ENCODE measurements at regions not wholly inside any gene's neighbourhood (a gene's known extent, or its start where the extent isn't known, plus 50 kb on each side); places are given as distances from the start of the nearest gene placed in this dataset.

GRCh38 chr5:164355267-164355830, 849.9 kb downstream of the MAT2B start:
- Histone ChIP-seq H2AFZ (ENCODE audit: control insufficient read depth, low read depth, low read length) (no peak overlapping the region), H4K20me1 (ENCODE audit: control insufficient read depth, insufficient read depth) (no peaks in the 10 kb centered on the region), H3K36me3 (ENCODE audit: control insufficient read depth in 2 of 2, insufficient read depth in 2 of 2, low read length in 1 of 2) (no peaks in the 10 kb centered on the region), H3K4me3 (no peak overlapping the region), H3K9ac (ENCODE audit: control insufficient read depth, insufficient read depth, low read length) (no peak overlapping the region), H3K79me2 (ENCODE audit: control insufficient read depth, insufficient read depth, low read length) (no peaks in the 10 kb centered on the region), H3K4me2 (ENCODE audit: control insufficient read depth, insufficient read depth) (no peak overlapping the region), H3K9me3 (replicated peaks; ENCODE audit: control insufficient read depth, insufficient read depth, low read length) (no peaks in the 10 kb centered on the region), H3K27me3 (replicated peaks in 1 of 2; ENCODE audit: control insufficient read depth in 2 of 2, insufficient read depth in 2 of 2, low read length in 1 of 2) (no peaks in the 10 kb centered on the region), H3K27ac (ENCODE audit: control insufficient read depth, insufficient read depth) (no peak overlapping the region), H3K4me1 (ENCODE audit: control insufficient read depth, insufficient read depth, low read length) (no peaks in the 10 kb centered on the region)
- in situ Hi-C loops (cut with MboI) (no loop called here), intact Hi-C loops (cut with micrococcal nuclease; ENCODE audit: unreplicated experiment) (no loop called here)
- ChIA-PET CTCF (interaction anchor here (0.7 to 2.1 kb wide), 5 partner anchors 9 to 851 kb away, joined by 3 to 7 read pairs (median 3); no protein-coding TSS in a partner anchor), SMC1A (ENCODE audit: uncharacterized antibody, unreplicated experiment) (interaction anchor here (0.7 to 8.7 kb wide), 7 partner anchors 9 to 149 kb away, joined by 3 to 98 read pairs (median 3); no protein-coding TSS in a partner anchor), POLR2A (interaction anchor here (0.9 to 1.2 kb wide), 3 partner anchors 11 to 17 kb away, joined by 3 to 4 read pairs (median 3); no protein-coding TSS in a partner anchor), RAD21 (ENCODE audit: unreplicated experiment) (interaction anchor here (1.2 to 2.3 kb wide), 2 partner anchors 9 to 17 kb away, joined by 3 to 13 read pairs; no protein-coding TSS in a partner anchor)
- BruUV-seq (replicated peaks), result no TSS peak
- FAIRE-seq, result no peak
- no peak for ATAC-seq
- WGBS (ENCODE audit: insufficient coverage, insufficient replicate concordance, low lambda C conversion rate, missing lambda C conversion rate), result 62% methylated on average over 3 of the region's 3 CpGs
- DNase-seq (ENCODE audit: low read depth, low spot score), result no peak
- TF ChIP-seq BRCA1 (IDR thresholded peaks at IDR 0.05; ENCODE audit: low read depth, low read length) (no peak), JUND (IDR thresholded peaks at IDR 0.05; ENCODE audit: low read depth, low read length) (no peak), NRF1 (conservative IDR thresholded peaks at IDR 0.05; ENCODE audit: low read depth, low read length) (no peak)

GRCh38 chr5:164356790-164357189, 851.4 kb downstream of the MAT2B start:
- in situ Hi-C loops (cut with MboI) (no loop called here), intact Hi-C loops (cut with micrococcal nuclease; ENCODE audit: unreplicated experiment) (no loop called here)
- WGBS (ENCODE audit: insufficient coverage, insufficient replicate concordance, low lambda C conversion rate, missing lambda C conversion rate), result 73% methylated on average over 4 of the region's 4 CpGs
- no TSS peak for BruUV-seq (replicated peaks)
- no peaks in the 10 kb centered on the region for H3K27me3 ChIP-seq (replicated peaks in 1 of 2; ENCODE audit: control insufficient read depth in 2 of 2, insufficient read depth in 2 of 2, low read length in 1 of 2)
- SMC1A ChIA-PET (ENCODE audit: uncharacterized antibody, unreplicated experiment), result interaction anchor here (0.7 to 6.7 kb wide), 10 partner anchors 10 to 59 kb away, joined by 3 to 128 read pairs (median 4); no protein-coding TSS in a partner anchor
- H3K27ac ChIP-seq (ENCODE audit: control insufficient read depth, insufficient read depth), result no peak overlapping the region
- H3K4me2 ChIP-seq (ENCODE audit: control insufficient read depth, insufficient read depth), result no peak overlapping the region
- no peaks in the 10 kb centered on the region for H3K79me2 ChIP-seq (ENCODE audit: control insufficient read depth, insufficient read depth, low read length)
- POLR2A ChIA-PET, result interaction anchor here (0.5 to 3.7 kb wide), 3 partner anchors 9 to 13 kb away, joined by 3 to 19 read pairs (median 3); no protein-coding TSS in a partner anchor
- no peak overlapping the region for H3K4me3 ChIP-seq
- H3K9ac ChIP-seq (ENCODE audit: control insufficient read depth, insufficient read depth, low read length), result no peak overlapping the region
- no peaks in the 10 kb centered on the region for H3K36me3 ChIP-seq (ENCODE audit: control insufficient read depth in 2 of 2, insufficient read depth in 2 of 2, low read length in 1 of 2)
- RAD21 ChIA-PET (ENCODE audit: unreplicated experiment), result interaction anchor here (1.2 to 6.7 kb wide), 3 partner anchors 9 to 43 kb away, joined by 3 to 99 read pairs (median 6); no protein-coding TSS in a partner anchor
- H3K9me3 ChIP-seq (replicated peaks; ENCODE audit: control insufficient read depth, insufficient read depth, low read length), result no peaks in the 10 kb centered on the region
- H3K4me1 ChIP-seq (ENCODE audit: control insufficient read depth, insufficient read depth, low read length), result no peaks in the 10 kb centered on the region
- DNase-seq (ENCODE audit: low read depth, low spot score) (no peak), FAIRE-seq (no peak), ATAC-seq (no peak; the same call in 2 of the 3 replicates)
- no peaks in the 10 kb centered on the region for H4K20me1 ChIP-seq (ENCODE audit: control insufficient read depth, insufficient read depth)
- H2AFZ ChIP-seq (ENCODE audit: control insufficient read depth, low read depth, low read length), result no peak overlapping the region
- CTCF ChIA-PET, result interaction anchor here (0.9 to 1.1 kb wide), 3 partner anchors 10 to 147 kb away, joined by 3 to 6 read pairs (median 5); no protein-coding TSS in a partner anchor
- no peak for TF ChIP-seq BACH1 (IDR thresholded peaks at IDR 0.05; ENCODE audit: borderline replicate concordance)
- TF ChIP-seq ESRRA (IDR thresholded peaks at IDR 0.05; ENCODE audit: low read length), result no peak
- no peak for TF ChIP-seq MEF2B (IDR thresholded peaks at IDR 0.05; ENCODE audit: partially characterized antibody, poor library complexity, severe bottlenecking)
- peak; percentile 25; the same call in 1 of the 2 replicates for TF ChIP-seq PKNOX1 (IDR thresholded peaks at IDR 0.05)
- TF ChIP-seq KDM1A (IDR thresholded peaks at IDR 0.05; ENCODE audit: borderline replicate concordance), result no peak

Data from GM12878 (cell line).